Pancreas (tissue), 10 donors: ENCODE measurements at regions not wholly inside any gene's neighbourhood (a gene's known extent, or its start where the extent isn't known, plus 50 kb on each side); places are given as distances from the start of the nearest gene placed in this dataset.

ENCODE experiments used
- ATAC-seq, 4 donors: fragments of 200-7000 bp; cut with Tn5 transposase; one replicate each; pipeline versions ENCODE4 v1.8.0 to v1.9.1; 2020; ENCODE audit warnings: mild to moderate bottlenecking in 4 of 4, moderate library complexity in 4 of 4
- DNase-seq, 6 donors: peaks; one replicate each; pipeline ENCODE4 v3.0.0-alpha.2; 2020
- FAIRE-seq: peaks from 2 replicates; lab custom pipeline; 2012; peaks lifted over from hg19 to GRCh38; lab: Jason Lieb, UNC
- H3K27ac ChIP-seq, 4 donors: fragments of 200-600 bp; sonication (generic); 1 replicate in 3 of 4; 2 replicates in 1 of 4; pipeline versions ENCODE4 v1.5.0 to v1.8.0; 2020
- H3K27me3 ChIP-seq, 4 donors: fragments of 200-600 bp; one replicate each; pipeline ENCODE4 v1.8.0; 2021
- H3K36me3 ChIP-seq, 3 donors: fragments of 200-600 bp; sonication (generic) in 1 of 3; one replicate each; pipeline versions ENCODE4 v1.5.0 to v1.8.0; 2020 to 2021
- H3K4me1 ChIP-seq, 3 donors: fragments of 200-600 bp; one replicate each; pipeline ENCODE4 v1.8.0; 2021
- H3K4me3 ChIP-seq, 4 donors: fragments of 200-600 bp; sonication (generic) in 2 of 4; one replicate each; pipeline versions ENCODE4 v1.5.0 to v1.8.0; 2020 to 2021
- H3K9me3 ChIP-seq, 4 donors: fragments of 200-600 bp; one replicate each; pipeline ENCODE4 v1.8.0; 2021
- CTCF ChIP-seq, 4 donors: fragments of 200-600 bp; sonication (generic) in 3 of 4; IDR thresholded peaks; one replicate each; pipeline versions ENCODE4 v1.5.0 to v1.8.0; 2021; ENCODE audit warnings: antibody characterized with exemption in 4 of 4
- WGBS, 2 donors: extraction: QIAGEN DNeasy Blood & Tissue Kit; methylation state at CpG; one replicate each; pipeline ENCODE4 v1.1.7; 2013; 5-methylcytosine and 5-hydroxymethylcytosine counted together
- intact Hi-C, 3 donors: fragments of 100-400 bp; cut with DNase I; formaldehyde crosslinking; loops; one replicate each; pipeline versions ENCODE4 v1.11.1 to v1.14.2; 2022
- donor health status: healthy with polysubstance abuse.
- donor health status: DM: no; HTN: no; CAD: no; lungs with moderate emphysema.
- donor health status: DM: no; HTN: no; CAD: no.
- donor health status: control.
- donor health status: control.
- donor health status: Bipolar disorder and iron deficiency.
- donor health status: DM: yes; HTN: yes; CAD: no.
- donor health status: DM: no; HTN: no; CAD: no.
- donor health status: DM: no; HTN: no; CAD: no.
- donor health status: DM: yes; HTN: yes; CAD: no.

- ATAC-seq (no peak), DNase-seq (no peak)
Measured at GRCh38 chr6:159610881-159611280, 82.2 kb downstream of the SOD2 start.

GRCh38 chr6:159609652-159610178, 83.3 kb downstream of the SOD2 start:
- ATAC-seq = no peak

More at GRCh38 chr6:159610881-159611280, 82.2 kb downstream of the SOD2 start:
- no peak for FAIRE-seq
- Histone ChIP-seq H3K4me1 (no peaks in the 10 kb centered on the region), H3K36me3 (no peaks in the 10 kb centered on the region), H3K9me3 (no peaks in the 10 kb centered on the region), H3K27ac (no peak overlapping the region), H3K4me3 (no peak overlapping the region), H3K27me3 (no peaks in the 10 kb centered on the region)
- 78 to 82% methylated on average over 6 of the region's 6 CpGs for WGBS, 2 donors
- TF ChIP-seq CTCF (IDR thresholded peaks at IDR 0.05) = no peak
- intact Hi-C loops = no loop called here

GRCh38 chr6:159608961-159609651, 83.9 kb downstream of the SOD2 start:
- H3K27me3 ChIP-seq = no peaks in the 10 kb centered on the region
- H3K4me3 ChIP-seq = no peak overlapping the region
- DNase-seq (no peak), ATAC-seq (no peak), FAIRE-seq (no peak)
- no peak overlapping the region for H3K27ac ChIP-seq
- no peaks in the 10 kb centered on the region for H3K4me1 ChIP-seq
- intact Hi-C loops = no loop called here
- H3K36me3 ChIP-seq = no peaks in the 10 kb centered on the region
- no peaks in the 10 kb centered on the region for H3K9me3 ChIP-seq
- TF ChIP-seq CTCF (IDR thresholded peaks at IDR 0.05) = no peak
- WGBS, 2 donors = 56 to 69% methylated on average over 6 of the region's 6 CpGs

More at GRCh38 chr6:159609652-159610178, 83.3 kb downstream of the SOD2 start:
- TF ChIP-seq CTCF (IDR thresholded peaks at IDR 0.05) = no peak
- intact Hi-C loops = no loop called here
- no peaks in the 10 kb centered on the region for H3K4me1 ChIP-seq
- H3K4me3 ChIP-seq = no peak overlapping the region
- WGBS, 2 donors = 45 to 61% methylated on average over 2 of the region's 2 CpGs
- no peaks in the 10 kb centered on the region for H3K9me3 ChIP-seq
- FAIRE-seq (no peak), DNase-seq (no peak)
- H3K27ac ChIP-seq = no peak overlapping the region
- H3K27me3 ChIP-seq = no peaks in the 10 kb centered on the region
- H3K36me3 ChIP-seq = no peaks in the 10 kb centered on the region

GRCh38 chr6:159606786-159607185, 86.3 kb downstream of the SOD2 start:
- Histone ChIP-seq H3K4me1 (no peaks in the 10 kb centered on the region), H3K36me3 (no peaks in the 10 kb centered on the region), H3K27me3 (no peaks in the 10 kb centered on the region), H3K9me3 (no peaks in the 10 kb centered on the region), H3K27ac (no peak overlapping the region), H3K4me3 (no peak overlapping the region)
- TF ChIP-seq CTCF (IDR thresholded peaks at IDR 0.05) = no peak
- intact Hi-C loops = no loop called here
- no peak for DNase-seq
- ATAC-seq = no peak
- no peak for FAIRE-seq
- 63 to 71% methylated on average over 2 of the region's 2 CpGs for WGBS, 2 donors

- no peak for TF ChIP-seq CTCF (IDR thresholded peaks at IDR 0.05)
- intact Hi-C loops = no loop called here
- Histone ChIP-seq H3K4me1 (no peaks in the 10 kb centered on the region), H3K36me3 (no peaks in the 10 kb centered on the region), H3K9me3 (no peaks in the 10 kb centered on the region), H3K4me3 (no peak overlapping the region), H3K27ac (no peak overlapping the region), H3K27me3 (no peaks in the 10 kb centered on the region)
- no peak for FAIRE-seq
- WGBS, 2 donors = 71 to 75% methylated on average over 6 of the region's 6 CpGs
- ATAC-seq = no peak
- no peak for DNase-seq
Measured at GRCh38 chr6:159604443-159604956, 88.5 kb downstream of the SOD2 start.
